HCT116 (cell line): ENCODE measurements at regions not wholly inside any gene's neighbourhood (a gene's known extent, or its start where the extent isn't known, plus 50 kb on each side); places are given as distances from the start of the nearest gene placed in this dataset.

Experiments used
- ATAC-seq: fragments of 200-7000 bp; cut with Tn5 transposase; 2 replicates; pipeline ENCODE4 v1.9.1; 2020; ENCODE audit warnings: mild to moderate bottlenecking, moderate library complexity
- BruUV-seq: library from RNA; stranded (reverse); fragments of 400-500 nt; replicated peaks from 2 replicates; lab custom pipeline; 2021; lab: Mats Ljungman, UMichigan
- CTCF ChIA-PET: fragments of 300-600 bp; sonication (Branson Sonifier 250); formaldehyde crosslinking; loops from one replicate; lab custom pipeline; 2021; ENCODE audit warnings: antibody characterized with exemption; lab: Charles Lee
- POLR2A ChIA-PET: fragments of 300-600, 350-600 bp; sonication (Branson Sonifier 250); formaldehyde crosslinking; loops from one replicate; lab custom pipeline; 2021; ENCODE audit warnings: antibody characterized with exemption; lab: Charles Lee
- RAD21 ChIA-PET, 2 experiments: fragments of 300-600 bp; sonication (Branson Sonifier 250); formaldehyde crosslinking; loops; one replicate each; lab custom pipeline; 2023; ENCODE audit warnings: low total read pairs in 2 of 2; ENCODE audit not compliant: uncharacterized antibody in 2 of 2, unreplicated experiment in 2 of 2, low non-redundant PET in 1 of 2; lab: Charles Lee
- DNase-seq: peaks from one replicate; pipeline ENCODE4 v3.0.0-alpha.2; 2010; ENCODE audit warnings: low read depth, low spot score
- H2AFZ ChIP-seq: fragments of 200-600 bp; shearing (Covaris generic), sonication (generic); 2 replicates; pipeline ENCODE4 v1.6.1; 2017; ENCODE audit warnings: low read depth, mixed run types, mixed read lengths, antibody characterized with exemption, low read length; ENCODE audit not compliant: poor library complexity, severe bottlenecking
- H3K27ac ChIP-seq: 2 replicates; pipeline ENCODE4 v1.5.1; 2012; ENCODE audit warnings: low read depth, low read length
- H3K27me3 ChIP-seq: fragments of 200-600 bp; sonication (generic); 2 replicates; pipeline ENCODE4 v1.6.1; 2016; ENCODE audit warnings: mixed run types, low read length, mixed read lengths; ENCODE audit not compliant: insufficient read depth
- H3K36me3 ChIP-seq, 2 experiments: fragments of 200-500 bp in 1 of 2; fragments of 200-600 bp in 1 of 2; sonication (Bioruptor generic) in 1 of 2; sonication (generic) in 1 of 2; 2 replicates each; pipeline versions ENCODE4 v1.5.1 to v1.6.1; 2014 to 2016; ENCODE audit warnings: low read length in 2 of 2, inconsistent platforms in 1 of 2, mixed read lengths in 1 of 2, mixed run types in 1 of 2; ENCODE audit not compliant: insufficient read depth in 2 of 2, control insufficient read depth in 1 of 2
- H3K4me1 ChIP-seq, 2 experiments: fragments of 200-600 bp in 1 of 2; sonication (generic) in 1 of 2; 2 replicates each; pipeline versions ENCODE4 v1.5.1 to v1.6.1; 2012 to 2017; ENCODE audit warnings: low read length in 2 of 2, inconsistent platforms in 1 of 2, mild to moderate bottlenecking in 1 of 2, mixed read lengths in 1 of 2, mixed run types in 1 of 2, moderate library complexity in 1 of 2; ENCODE audit not compliant: insufficient read depth in 2 of 2, control insufficient read depth in 1 of 2
- H3K4me2 ChIP-seq: fragments of 200-600 bp; sonication (generic); 2 replicates; pipeline ENCODE4 v1.6.1; 2017; ENCODE audit warnings: mixed run types, low read length, mixed read lengths
- H3K4me3 ChIP-seq, 2 experiments: fragments of 200-600 bp in 1 of 2; sonication (generic) in 1 of 2; replicated peaks in 1 of 2; 2 replicates each; pipeline ENCODE4 v1.5.1; 2011 to 2016; ENCODE audit warnings: low read length in 2 of 2, control low read depth in 1 of 2, low read depth in 1 of 2, mild to moderate bottlenecking in 1 of 2, mixed read lengths in 1 of 2, mixed run types in 1 of 2
- H3K79me2 ChIP-seq: fragments of 200-600 bp; sonication (generic); 2 replicates; pipeline ENCODE4 v1.6.1; 2017; ENCODE audit warnings: mild to moderate bottlenecking, mixed run types, low read length, moderate library complexity, mixed read lengths; ENCODE audit not compliant: insufficient read depth
- H3K9ac ChIP-seq: fragments of 200-600 bp; sonication (generic); 2 replicates; pipeline ENCODE4 v1.6.1; 2016; ENCODE audit warnings: low read length, mixed read lengths
- H3K9me2 ChIP-seq: fragments of 200-600 bp; sonication (generic), shearing (Covaris generic); 2 replicates; pipeline ENCODE4 v1.6.1; 2017; ENCODE audit warnings: mixed run types, mild to moderate bottlenecking, moderate library complexity; ENCODE audit not compliant: insufficient read depth
- H3K9me3 ChIP-seq, 2 experiments: fragments of 200-500 bp in 1 of 2; fragments of 200-600 bp in 1 of 2; sonication (Bioruptor generic) in 1 of 2; sonication (generic) in 1 of 2; 2 replicates each; pipeline ENCODE4 v1.6.1; 2014 to 2017; ENCODE audit warnings: low read length in 2 of 2, mixed read lengths in 2 of 2, inconsistent platforms in 1 of 2, low read depth in 1 of 2, mild to moderate bottlenecking in 1 of 2, mixed run types in 1 of 2, moderate library complexity in 1 of 2; ENCODE audit not compliant: control insufficient read depth in 1 of 2, insufficient read depth in 1 of 2
- H4K20me1 ChIP-seq: fragments of 200-600 bp; sonication (generic), shearing (Covaris generic); 2 replicates; pipeline ENCODE4 v1.6.1; 2017; ENCODE audit warnings: mixed run types, mild to moderate bottlenecking, moderate library complexity; ENCODE audit not compliant: insufficient read depth
- CBX3 ChIP-seq: IDR thresholded peaks from 2 replicates; pipeline ENCODE4 v1.6.1; 2012; ENCODE audit warnings: low read depth
- CEBPB ChIP-seq: IDR thresholded peaks from 2 replicates; pipeline ENCODE4 v1.6.1; 2012; ENCODE audit warnings: low read depth
- CTCF ChIP-seq, 3 experiments: fragments of 200-600 bp in 1 of 3; sonication (generic) in 1 of 3; IDR thresholded peaks in 2 of 3; conservative IDR thresholded peaks in 1 of 3; 2 replicates each; pipeline ENCODE4 v1.5.1; 2012 to 2017; ENCODE audit warnings: low read depth in 2 of 3, low read length in 2 of 3, antibody characterized with exemption in 1 of 3, borderline replicate concordance in 1 of 3, control low read depth in 1 of 3, mild to moderate bottlenecking in 1 of 3, mixed read lengths in 1 of 3, mixed run types in 1 of 3, moderate library complexity in 1 of 3; ENCODE audit not compliant: insufficient read depth in 1 of 3
- EGR1 ChIP-seq: IDR thresholded peaks from 2 replicates; pipeline ENCODE4 v1.6.1; 2012; ENCODE audit warnings: low read depth
- EZH2 ChIP-seq: fragments of 200-600 bp; sonication (generic); IDR thresholded peaks from 2 replicates; pipeline ENCODE4 v1.6.1; 2017; ENCODE audit warnings: antibody characterized with exemption, mixed run types
- EZH2phosphoT487 ChIP-seq: fragments of 200-600 bp; IDR thresholded peaks from 2 replicates; pipeline ENCODE4 v1.6.1; 2018; ENCODE audit warnings: antibody characterized with exemption, borderline replicate concordance
- JUND ChIP-seq: IDR thresholded peaks from 2 replicates; pipeline ENCODE4 v1.6.1; 2012
- POLR2A ChIP-seq: IDR thresholded peaks from 2 replicates; pipeline ENCODE4 v1.7.0; 2011; ENCODE audit warnings: borderline replicate concordance; ENCODE audit not compliant: insufficient read depth, insufficient read length; ENCODE audit errors: extremely low read depth
- RAD21 ChIP-seq: IDR thresholded peaks from 2 replicates; pipeline ENCODE4 v1.6.1; 2012; ENCODE audit warnings: low read depth, mild to moderate bottlenecking
- REST ChIP-seq: IDR thresholded peaks from 2 replicates; pipeline ENCODE4 v1.6.1; 2012; ENCODE audit warnings: low read depth
- SP1 ChIP-seq: IDR thresholded peaks from 2 replicates; pipeline ENCODE4 v1.6.1; 2012; ENCODE audit warnings: low read depth
- SRF ChIP-seq: IDR thresholded peaks from 2 replicates; pipeline ENCODE4 v1.6.1; 2012; ENCODE audit warnings: low read depth
- TCF7L2 ChIP-seq: IDR thresholded peaks from 2 replicates; pipeline ENCODE4 v1.7.0; 2011; ENCODE audit warnings: borderline replicate concordance, inconsistent platforms; ENCODE audit not compliant: insufficient read depth, insufficient read length; ENCODE audit errors: extremely low read depth
- ZFX ChIP-seq: fragments of 450-650 bp; IDR thresholded peaks from 2 replicates; pipeline ENCODE4 v1.6.1; 2017
- ZNF274 ChIP-seq: fragments of 200-500 bp; sonication (Bioruptor generic); IDR thresholded peaks from 2 replicates; pipeline ENCODE4 v1.6.1; 2014; ENCODE audit warnings: mild to moderate bottlenecking, low read depth, low read length, inconsistent platforms
- intact Hi-C: fragments of 100-400 bp; cut with micrococcal nuclease; formaldehyde crosslinking; loops from 2 replicates; pipeline ENCODE4 v1.10.0; 2022
- TF ChIP-seq, protein P1 (sequence below): IDR thresholded peaks from 2 replicates; pipeline ENCODE4 v1.6.1; 2012

GRCh38 chr6:85828973-85829372 lies 186.3 kb upstream of the SYNCRIP start:
- no peak overlapping the region for H3K9ac ChIP-seq
- no peaks in the 10 kb centered on the region for H3K4me1 ChIP-seq
- DNase-seq (no peak), ATAC-seq (no peak)
- H4K20me1 ChIP-seq, result no peaks in the 10 kb centered on the region
- H3K9me3 ChIP-seq, result no peaks in the 10 kb centered on the region
- no peaks in the 10 kb centered on the region for H3K9me2 ChIP-seq
- ChIA-PET RAD21 (no interaction called here), POLR2A (no interaction called here), CTCF (no interaction called here)
- no TSS peak for BruUV-seq
- H2AFZ ChIP-seq, result no peak overlapping the region
- no peak overlapping the region for H3K4me2 ChIP-seq
- H3K27me3 ChIP-seq, result no peaks in the 10 kb centered on the region
- no peaks in the 10 kb centered on the region for H3K36me3 ChIP-seq
- no peak overlapping the region for H3K27ac ChIP-seq
- no peaks in the 10 kb centered on the region for H3K79me2 ChIP-seq
- no peak for TF ChIP-seq SRF
- no peak for TF ChIP-seq ZFX
- TF ChIP-seq, protein P1, sequence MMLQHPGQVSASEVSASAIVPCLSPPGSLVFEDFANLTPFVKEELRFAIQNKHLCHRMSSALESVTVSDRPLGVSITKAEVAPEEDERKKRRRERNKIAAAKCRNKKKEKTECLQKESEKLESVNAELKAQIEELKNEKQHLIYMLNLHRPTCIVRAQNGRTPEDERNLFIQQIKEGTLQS, result no peak
- TF ChIP-seq EZH2phosphoT487, result no peak
- TF ChIP-seq EGR1, result no peak
- TF ChIP-seq POLR2A, result no peak
- H3K4me3 ChIP-seq, result no peak overlapping the region
- intact Hi-C loops, result no loop called here

GRCh38 chr6:85826997-85827396 lies 184.3 kb upstream of the SYNCRIP start:
- no peaks in the 10 kb centered on the region for H3K9me3 ChIP-seq
- ChIA-PET RAD21 (no interaction called here), CTCF (no interaction called here), POLR2A (no interaction called here)
- no peaks in the 10 kb centered on the region for H3K36me3 ChIP-seq
- TF ChIP-seq RAD21 (no peak), REST (no peak), CBX3 (no peak), CTCF (IDR thresholded peaks at IDR 0.05 in 2 of 3, conservative IDR thresholded peaks at IDR 0.05 in 1 of 3; ENCODE audit: borderline replicate concordance in 1 of 3, insufficient read depth in 1 of 3, low read depth in 2 of 3, low read length in 2 of 3) (no peak), EGR1 (no peak), EZH2 (no peak), SRF (no peak), POLR2A (no peak), JUND (no peak), TCF7L2 (no peak), CEBPB (no peak), ZNF274 (no peak), SP1 (no peak)
- TF ChIP-seq, protein P1, result no peak
- no peak overlapping the region for H3K9ac ChIP-seq
- H3K27me3 ChIP-seq, result no peaks in the 10 kb centered on the region
- ATAC-seq (no peak), DNase-seq (no peak)
- intact Hi-C loops, result no loop called here
- H2AFZ ChIP-seq, result no peak overlapping the region
- H3K9me2 ChIP-seq, result no peaks in the 10 kb centered on the region
- no TSS peak for BruUV-seq
- no peak overlapping the region for H3K27ac ChIP-seq
- no peaks in the 10 kb centered on the region for H4K20me1 ChIP-seq
- no peaks in the 10 kb centered on the region for H3K79me2 ChIP-seq
- no peak overlapping the region for H3K4me2 ChIP-seq
- no peak overlapping the region for H3K4me3 ChIP-seq
- no peaks in the 10 kb centered on the region for H3K4me1 ChIP-seq
